Vagina (tissue), 2 donors: ENCODE measurements at regions not wholly inside any gene's neighbourhood (a gene's known extent, or its start where the extent isn't known, plus 50 kb on each side); places are given as distances from the start of the nearest gene placed in this dataset.

Experiments
- POLR2A ChIP-seq, 2 donors: fragments of 450-650 bp; IDR thresholded peaks; one replicate each; pipeline ENCODE4 v1.6.1; 2017; ENCODE audit warnings: antibody characterized with exemption in 2 of 2, mild to moderate bottlenecking in 2 of 2, moderate library complexity in 2 of 2
- POLR2AphosphoS5 ChIP-seq, 2 donors: sonication (generic); formaldehyde crosslinking; IDR thresholded peaks; one replicate each; pipeline ENCODE4 v1.9.0; 2017; ENCODE audit warnings: antibody characterized with exemption in 2 of 2, mild to moderate bottlenecking in 2 of 2, low read depth in 1 of 2; ENCODE audit not compliant: insufficient read depth in 1 of 2
- TF ChIP-seq, protein P1 (sequence below), 3 experiments: fragments of 450-650 bp in 2 of 3; fragments of 200-600 bp in 1 of 3; sonication (generic) in 1 of 3; IDR thresholded peaks; one replicate each; pipeline ENCODE4 v1.5.1; 2017 to 2019; ENCODE audit warnings: antibody characterized with exemption in 3 of 3, mild to moderate bottlenecking in 2 of 3, moderate library complexity in 2 of 3

DNA sequence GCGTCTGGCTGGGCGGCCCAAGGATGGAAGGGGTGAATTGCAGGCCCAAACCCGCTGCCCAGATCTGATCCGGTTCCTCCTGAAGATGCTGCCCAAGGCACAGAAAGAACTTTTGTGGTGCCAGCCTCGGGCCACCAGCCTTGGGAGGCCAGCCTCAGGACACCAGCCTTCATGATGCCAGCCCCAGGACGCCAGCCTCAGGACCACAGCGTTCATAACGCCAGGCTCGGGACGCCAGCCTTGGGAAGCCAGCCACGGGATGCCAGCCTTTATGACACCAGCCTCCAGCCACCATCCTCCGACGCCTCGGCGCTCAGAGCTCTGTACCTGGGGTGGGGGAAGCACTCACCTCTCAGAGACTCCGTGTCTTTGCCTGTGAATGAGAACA, 107.8 kb downstream of the ADRA2C start:
- TF ChIP-seq, protein P1, sequence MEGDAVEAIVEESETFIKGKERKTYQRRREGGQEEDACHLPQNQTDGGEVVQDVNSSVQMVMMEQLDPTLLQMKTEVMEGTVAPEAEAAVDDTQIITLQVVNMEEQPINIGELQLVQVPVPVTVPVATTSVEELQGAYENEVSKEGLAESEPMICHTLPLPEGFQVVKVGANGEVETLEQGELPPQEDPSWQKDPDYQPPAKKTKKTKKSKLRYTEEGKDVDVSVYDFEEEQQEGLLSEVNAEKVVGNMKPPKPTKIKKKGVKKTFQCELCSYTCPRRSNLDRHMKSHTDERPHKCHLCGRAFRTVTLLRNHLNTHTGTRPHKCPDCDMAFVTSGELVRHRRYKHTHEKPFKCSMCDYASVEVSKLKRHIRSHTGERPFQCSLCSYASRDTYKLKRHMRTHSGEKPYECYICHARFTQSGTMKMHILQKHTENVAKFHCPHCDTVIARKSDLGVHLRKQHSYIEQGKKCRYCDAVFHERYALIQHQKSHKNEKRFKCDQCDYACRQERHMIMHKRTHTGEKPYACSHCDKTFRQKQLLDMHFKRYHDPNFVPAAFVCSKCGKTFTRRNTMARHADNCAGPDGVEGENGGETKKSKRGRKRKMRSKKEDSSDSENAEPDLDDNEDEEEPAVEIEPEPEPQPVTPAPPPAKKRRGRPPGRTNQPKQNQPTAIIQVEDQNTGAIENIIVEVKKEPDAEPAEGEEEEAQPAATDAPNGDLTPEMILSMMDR (IDR thresholded peaks at IDR 0.05), result no peak
- no peak for TF ChIP-seq POLR2AphosphoS5 (IDR thresholded peaks at IDR 0.05; ENCODE audit: insufficient read depth in 1 of 2, low read depth in 1 of 2)
- TF ChIP-seq POLR2A (IDR thresholded peaks at IDR 0.05), result no peak
